GM23338 (cell line): ENCODE measurements at regions not wholly inside any gene's neighbourhood (a gene's known extent, or its start where the extent isn't known, plus 50 kb on each side); places are given as distances from the start of the nearest gene placed in this dataset.

Experiments used
- ATAC-seq: fragments of 200-7000 bp; cut with Tn5 transposase; 3 replicates; pipeline ENCODE4 v1.9.1; 2020
- DNase-seq: peaks from one replicate; pipeline ENCODE4 v3.0.0-alpha.2; 2015; ENCODE audit warnings: low spot score
- H2AFZ ChIP-seq: fragments of 200-600 bp; sonication (generic); 2 replicates; pipeline ENCODE4 v1.8.0; 2016; ENCODE audit warnings: antibody characterized with exemption, mild to moderate bottlenecking, moderate library complexity
- H3F3A ChIP-seq: fragments of 200-600 bp; sonication (generic); replicated peaks from 2 replicates; pipeline ENCODE4 v1.8.0; 2017; ENCODE audit warnings: antibody characterized with exemption, mixed run types, low read depth
- H3K27ac ChIP-seq: fragments of 200-600 bp; sonication (generic); 2 replicates; pipeline ENCODE4 v1.6.1; 2016; ENCODE audit warnings: low read depth
- H3K27me3 ChIP-seq: fragments of 200-600 bp; sonication (generic); 2 replicates; pipeline ENCODE4 v1.8.0; 2016; ENCODE audit warnings: mild to moderate bottlenecking, mixed run types, moderate library complexity; ENCODE audit not compliant: insufficient read depth
- H3K36me3 ChIP-seq: fragments of 200-600 bp; sonication (generic); 2 replicates; pipeline ENCODE4 v1.8.0; 2016; ENCODE audit warnings: mild to moderate bottlenecking; ENCODE audit not compliant: insufficient read depth
- H3K4me1 ChIP-seq: fragments of 200-600 bp; sonication (generic); 2 replicates; pipeline ENCODE4 v1.8.0; 2016; ENCODE audit warnings: mild to moderate bottlenecking, moderate library complexity; ENCODE audit not compliant: insufficient read depth
- H3K4me2 ChIP-seq: fragments of 200-600 bp; sonication (generic); 2 replicates; pipeline ENCODE4 v1.7.1; 2017; ENCODE audit warnings: mixed run types
- H3K4me3 ChIP-seq: fragments of 200-600 bp; sonication (generic); 2 replicates; pipeline ENCODE4 v1.6.1; 2016; ENCODE audit warnings: mixed run types
- H3K79me2 ChIP-seq: fragments of 200-600 bp; sonication (generic); replicated peaks from 2 replicates; pipeline ENCODE4 v1.8.0; 2017; ENCODE audit warnings: mild to moderate bottlenecking; ENCODE audit not compliant: insufficient read depth
- H3K9me2 ChIP-seq: fragments of 200-600 bp; sonication (generic); 2 replicates; pipeline ENCODE4 v1.8.0; 2017; ENCODE audit not compliant: insufficient read depth
- H4K20me1 ChIP-seq: fragments of 200-600 bp; sonication (generic); replicated peaks from 2 replicates; pipeline ENCODE4 v1.8.0; 2017; ENCODE audit warnings: mild to moderate bottlenecking; ENCODE audit not compliant: insufficient read depth
- H3K27ac Mint-ChIP-seq: 2 replicates; pipeline ENCODE4 v1.8.0; 2020; ENCODE audit warnings: inconsistent platforms, mild to moderate bottlenecking, moderate library complexity, mixed read lengths
- H3K27me3 Mint-ChIP-seq: 3 replicates; pipeline ENCODE4 v1.8.0; 2022; ENCODE audit warnings: low read depth, mild to moderate bottlenecking, moderate library complexity, mixed read lengths, inconsistent platforms; ENCODE audit not compliant: insufficient read depth, poor library complexity
- H3K36me3 Mint-ChIP-seq: 3 replicates; pipeline ENCODE4 v1.8.0; 2021; ENCODE audit warnings: low read depth, mild to moderate bottlenecking, inconsistent platforms, moderate library complexity, mixed read lengths
- H3K4me1 Mint-ChIP-seq: 3 replicates; pipeline ENCODE4 v1.8.0; 2020; ENCODE audit warnings: mild to moderate bottlenecking, inconsistent platforms, mixed read lengths
- H3K4me3 Mint-ChIP-seq: 3 replicates; pipeline ENCODE4 v1.8.0; 2021; ENCODE audit warnings: moderate library complexity, mild to moderate bottlenecking, inconsistent platforms, mixed read lengths
- H3K9me3 Mint-ChIP-seq: 3 replicates; pipeline ENCODE4 v1.8.0; 2020; ENCODE audit warnings: moderate library complexity, mild to moderate bottlenecking, inconsistent platforms, mixed read lengths
- CTCF ChIP-seq, 2 experiments: fragments of 200-600 bp in 1 of 2; sonication (generic) in 1 of 2; conservative IDR thresholded peaks; 2 replicates each; pipeline versions ENCODE4 v1.5.1 to v1.6.1; 2016 to 2017; ENCODE audit warnings: antibody characterized with exemption in 2 of 2, low read depth in 2 of 2, mild to moderate bottlenecking in 2 of 2, moderate library complexity in 1 of 2
- ETS1 ChIP-seq: IDR thresholded peaks from 2 replicates; pipeline ENCODE4 v1.6.1; 2016; ENCODE audit warnings: antibody characterized with exemption
- EZH2 ChIP-seq: fragments of 200-600 bp; sonication (generic); IDR thresholded peaks from one replicate; pipeline ENCODE4 v1.8.0; 2017; ENCODE audit warnings: antibody characterized with exemption, mild to moderate bottlenecking, low read depth; ENCODE audit not compliant: unreplicated experiment
- EZH2phosphoT487 ChIP-seq: fragments of 200-600 bp; sonication (generic); IDR thresholded peaks from one replicate; pipeline ENCODE4 v1.8.1; 2018; ENCODE audit warnings: antibody characterized with exemption; ENCODE audit not compliant: unreplicated experiment
- POLR2AphosphoS5 ChIP-seq: IDR thresholded peaks from 2 replicates; pipeline ENCODE4 v1.6.1; 2016; ENCODE audit warnings: antibody characterized with exemption, low read depth
- STAT1 ChIP-seq: IDR thresholded peaks from one replicate; pipeline ENCODE4 v1.6.1; 2016; ENCODE audit warnings: antibody characterized with exemption; ENCODE audit not compliant: unreplicated experiment
- ZNF114 ChIP-seq: fragments of 250-450 bp; sonication (Bioruptor Pico); IDR thresholded peaks from 2 replicates; pipeline ENCODE4 v1.5.0; 2020; ENCODE audit warnings: mild to moderate bottlenecking, moderate library complexity
- ZNF462 ChIP-seq: fragments of 250-450 bp; sonication (Bioruptor Pico); IDR thresholded peaks from 2 replicates; pipeline ENCODE4 v1.5.0; 2020; ENCODE audit warnings: mild to moderate bottlenecking, moderate library complexity

- Histone ChIP-seq H3K4me3 (no peak overlapping the region), H3K27ac (no peak overlapping the region), H3K36me3 (no peaks in the 10 kb centered on the region), H3K4me2 (no peak overlapping the region), H3K9me2 (peaks cover 15% of the 10 kb centered on the region), H3K79me2 (no peaks in the 10 kb centered on the region), H4K20me1 (no peaks in the 10 kb centered on the region), H2AFZ (no peak overlapping the region), H3K27me3 (no peaks in the 10 kb centered on the region), H3K4me1 (peaks cover 12% of the 10 kb centered on the region; the same call in 1 of the 2 replicates), H3F3A (no peaks in the 10 kb centered on the region)
- no peak overlapping the region for H3K27ac Mint-ChIP-seq
- peaks cover 2% of the 10 kb centered on the region for H3K27me3 Mint-ChIP-seq
- DNase-seq (no peak), ATAC-seq (no peak)
- no peak for TF ChIP-seq ZNF462 (CRISPR knock-in tag)
- no peak for TF ChIP-seq EZH2phosphoT487
- no peak overlapping the region for H3K4me3 Mint-ChIP-seq
- H3K9me3 Mint-ChIP-seq, result peaks cover 23% of the 10 kb centered on the region
- H3K36me3 Mint-ChIP-seq, result no peaks in the 10 kb centered on the region; the same call in 2 of the 3 replicates
- H3K4me1 Mint-ChIP-seq, result peaks cover 11% of the 10 kb centered on the region; the same call in 2 of the 3 replicates
Measured at GRCh38 chr5:66459728-66460127, 136.5 kb upstream of the MAST4 start.

GRCh38 chr5:66467564-66467963 lies 128.6 kb upstream of the MAST4 start:
- H3K27ac ChIP-seq, result no peak overlapping the region
- no peaks in the 10 kb centered on the region for H3K79me2 ChIP-seq
- no peaks in the 10 kb centered on the region for H3K9me2 ChIP-seq
- Mint-ChIP-seq H3K4me1 (no peaks in the 10 kb centered on the region), H3K9me3 (peaks cover 78% of the 10 kb centered on the region), H3K4me3 (no peak overlapping the region), H3K27ac (no peak overlapping the region), H3K36me3 (peaks cover 32% of the 10 kb centered on the region; the same call in 2 of the 3 replicates), H3K27me3 (peaks cover 2% of the 10 kb centered on the region)
- DNase-seq (peak; percentile 21), ATAC-seq (no peak)
- H2AFZ ChIP-seq, result no peak overlapping the region
- H3F3A ChIP-seq, result no peaks in the 10 kb centered on the region
- H3K4me3 ChIP-seq, result no peak overlapping the region
- no peaks in the 10 kb centered on the region for H3K4me1 ChIP-seq
- no peaks in the 10 kb centered on the region for H4K20me1 ChIP-seq
- no peak overlapping the region for H3K4me2 ChIP-seq
- H3K36me3 ChIP-seq, result peaks cover 24% of the 10 kb centered on the region
- TF ChIP-seq EZH2, result no peak
- no peak for TF ChIP-seq STAT1
- no peak for TF ChIP-seq EZH2phosphoT487
- TF ChIP-seq ZNF114, result no peak
- TF ChIP-seq ETS1, result no peak
- TF ChIP-seq CTCF (conservative IDR thresholded peaks at IDR 0.05; ENCODE audit: low read depth in 2 of 2), result no peak
- no peak for TF ChIP-seq POLR2AphosphoS5
- no peaks in the 10 kb centered on the region for H3K27me3 ChIP-seq
